ENCODE measurements at regions not wholly inside any gene's neighbourhood (a gene's known extent, or its start where the extent isn't known, plus 50 kb on each side); places are given as distances from the start of the nearest gene placed in this dataset.

DNA sequence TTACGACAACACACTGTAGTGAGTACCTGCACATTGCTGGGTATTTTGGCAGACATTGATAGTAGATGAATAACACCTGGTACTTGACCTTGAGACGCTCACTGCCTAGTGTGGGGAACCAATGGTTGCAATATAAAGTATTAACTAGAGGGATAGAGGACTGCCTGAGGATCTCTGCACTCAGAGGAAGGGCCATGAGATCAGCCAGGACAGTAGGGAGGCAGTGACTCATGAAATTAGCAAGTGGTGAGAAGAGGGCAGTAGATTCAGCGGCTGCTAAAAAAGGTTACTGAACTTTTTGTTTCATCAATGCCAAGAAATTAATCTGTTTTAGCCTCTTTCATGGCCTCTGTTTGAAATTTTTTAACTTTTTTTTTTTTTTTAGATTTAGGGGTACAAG is 250.8 kb upstream of the TCF4 start:
- TF ChIP-seq POLR2A (IDR thresholded peaks at IDR 0.05): no peak
- TF ChIP-seq, protein P1, sequence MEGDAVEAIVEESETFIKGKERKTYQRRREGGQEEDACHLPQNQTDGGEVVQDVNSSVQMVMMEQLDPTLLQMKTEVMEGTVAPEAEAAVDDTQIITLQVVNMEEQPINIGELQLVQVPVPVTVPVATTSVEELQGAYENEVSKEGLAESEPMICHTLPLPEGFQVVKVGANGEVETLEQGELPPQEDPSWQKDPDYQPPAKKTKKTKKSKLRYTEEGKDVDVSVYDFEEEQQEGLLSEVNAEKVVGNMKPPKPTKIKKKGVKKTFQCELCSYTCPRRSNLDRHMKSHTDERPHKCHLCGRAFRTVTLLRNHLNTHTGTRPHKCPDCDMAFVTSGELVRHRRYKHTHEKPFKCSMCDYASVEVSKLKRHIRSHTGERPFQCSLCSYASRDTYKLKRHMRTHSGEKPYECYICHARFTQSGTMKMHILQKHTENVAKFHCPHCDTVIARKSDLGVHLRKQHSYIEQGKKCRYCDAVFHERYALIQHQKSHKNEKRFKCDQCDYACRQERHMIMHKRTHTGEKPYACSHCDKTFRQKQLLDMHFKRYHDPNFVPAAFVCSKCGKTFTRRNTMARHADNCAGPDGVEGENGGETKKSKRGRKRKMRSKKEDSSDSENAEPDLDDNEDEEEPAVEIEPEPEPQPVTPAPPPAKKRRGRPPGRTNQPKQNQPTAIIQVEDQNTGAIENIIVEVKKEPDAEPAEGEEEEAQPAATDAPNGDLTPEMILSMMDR (IDR thresholded peaks at IDR 0.05): no peak

Measured in prostate gland (tissue), 2 donors.